Ascending aorta (tissue), 2 donors: ENCODE measurements at regions not wholly inside any gene's neighbourhood (a gene's known extent, or its start where the extent isn't known, plus 50 kb on each side); places are given as distances from the start of the nearest gene placed in this dataset.

Source experiments
- DNase-seq, 2 donors: peaks; one replicate each; pipeline ENCODE4 v3.0.0-alpha.2; 2019; ENCODE audit warnings: low spot score in 2 of 2
- H3K27ac ChIP-seq, 2 donors: fragments of 200-600 bp; sonication (generic); one replicate each; pipeline ENCODE4 v1.5.1; 2016 to 2017; ENCODE audit warnings: mild to moderate bottlenecking in 1 of 2
- H3K27me3 ChIP-seq: fragments of 200-600 bp; sonication (generic); one replicate; pipeline ENCODE4 v1.5.1; 2017
- H3K36me3 ChIP-seq, 2 donors: fragments of 200-600 bp; sonication (generic); one replicate each; pipeline ENCODE4 v1.5.1; 2016
- H3K4me1 ChIP-seq, 2 donors: fragments of 200-600 bp; sonication (generic); one replicate each; pipeline ENCODE4 v1.5.1; 2016 to 2017; ENCODE audit warnings: mild to moderate bottlenecking in 1 of 2
- H3K4me3 ChIP-seq, 2 donors: fragments of 200-600 bp; sonication (generic); one replicate each; pipeline ENCODE4 v1.5.1; 2016 to 2017; ENCODE audit warnings: mild to moderate bottlenecking in 1 of 2
- H3K9me3 ChIP-seq, 2 donors: fragments of 200-600 bp; sonication (generic); one replicate each; pipeline ENCODE4 v1.5.1; 2016
- intact Hi-C: fragments of 100-400 bp; cut with DNase I; formaldehyde crosslinking; loops from one replicate; pipeline ENCODE4 v1.15.1; 2023
- TF ChIP-seq, protein P1 (sequence below), 3 experiments: fragments of 200-600 bp in 2 of 3; fragments of 450-650 bp in 1 of 3; sonication (generic) in 2 of 3; IDR thresholded peaks; one replicate each; pipeline ENCODE4 v1.5.1; 2016 to 2019; ENCODE audit warnings: antibody characterized with exemption in 3 of 3, mild to moderate bottlenecking in 1 of 3, moderate library complexity in 1 of 3

DNA sequence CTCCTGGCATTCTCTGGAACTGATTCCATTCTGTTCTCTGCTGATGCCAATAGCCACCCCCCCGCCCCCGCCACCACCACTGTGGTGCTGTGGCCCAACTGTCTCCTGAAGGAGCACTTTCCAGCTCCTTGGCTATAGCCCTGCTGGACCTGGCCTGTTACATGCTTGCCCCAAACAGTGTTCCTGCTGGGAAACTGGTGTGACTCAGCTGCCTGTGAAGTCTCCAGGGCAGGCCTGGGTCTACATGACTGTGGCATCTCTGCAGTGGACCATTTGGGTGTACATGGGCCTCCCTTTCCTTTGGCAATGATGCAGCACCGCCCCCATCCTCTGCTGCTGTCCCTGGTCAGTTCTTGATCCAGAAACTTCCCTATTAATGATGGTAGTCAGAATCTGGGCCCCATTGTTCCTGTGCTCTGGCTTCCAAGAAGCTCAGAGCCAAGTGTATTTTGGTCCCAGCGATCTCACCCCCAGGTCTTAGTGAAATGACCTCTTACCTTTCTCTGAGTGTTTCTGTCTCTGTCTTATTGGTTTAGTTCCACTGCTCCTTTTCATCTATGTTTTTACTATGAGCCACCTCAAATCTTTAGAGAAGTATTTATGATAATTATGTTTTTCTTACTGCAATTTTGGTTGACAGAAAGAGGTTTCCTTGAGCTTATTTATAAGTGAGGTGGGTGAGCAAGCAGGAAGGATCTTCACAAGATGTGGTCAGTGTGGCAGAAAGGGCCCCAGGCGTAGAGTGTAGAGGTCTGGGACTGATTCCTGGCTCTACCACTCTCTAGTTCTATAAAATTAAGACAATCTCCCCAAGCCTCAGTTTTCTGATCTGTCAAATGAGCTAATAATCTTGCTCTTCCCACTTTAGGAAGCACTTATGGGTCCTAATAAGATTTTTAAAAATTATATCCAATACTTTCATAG, 210.7 kb upstream of the EOLA2 start:
- no peak for DNase-seq
- Histone ChIP-seq H3K4me3 (no peak overlapping the region), H3K27ac (peak overlapping the region; percentile 38 to 60), H3K27me3 (no peaks in the 10 kb centered on the region), H3K4me1 (peaks cover 0 to 11% of the 10 kb centered on the region in 2 donors), H3K9me3 (no peaks in the 10 kb centered on the region), H3K36me3 (no peaks in the 10 kb centered on the region)
- intact Hi-C loops: no loop called here
- TF ChIP-seq, protein P1, sequence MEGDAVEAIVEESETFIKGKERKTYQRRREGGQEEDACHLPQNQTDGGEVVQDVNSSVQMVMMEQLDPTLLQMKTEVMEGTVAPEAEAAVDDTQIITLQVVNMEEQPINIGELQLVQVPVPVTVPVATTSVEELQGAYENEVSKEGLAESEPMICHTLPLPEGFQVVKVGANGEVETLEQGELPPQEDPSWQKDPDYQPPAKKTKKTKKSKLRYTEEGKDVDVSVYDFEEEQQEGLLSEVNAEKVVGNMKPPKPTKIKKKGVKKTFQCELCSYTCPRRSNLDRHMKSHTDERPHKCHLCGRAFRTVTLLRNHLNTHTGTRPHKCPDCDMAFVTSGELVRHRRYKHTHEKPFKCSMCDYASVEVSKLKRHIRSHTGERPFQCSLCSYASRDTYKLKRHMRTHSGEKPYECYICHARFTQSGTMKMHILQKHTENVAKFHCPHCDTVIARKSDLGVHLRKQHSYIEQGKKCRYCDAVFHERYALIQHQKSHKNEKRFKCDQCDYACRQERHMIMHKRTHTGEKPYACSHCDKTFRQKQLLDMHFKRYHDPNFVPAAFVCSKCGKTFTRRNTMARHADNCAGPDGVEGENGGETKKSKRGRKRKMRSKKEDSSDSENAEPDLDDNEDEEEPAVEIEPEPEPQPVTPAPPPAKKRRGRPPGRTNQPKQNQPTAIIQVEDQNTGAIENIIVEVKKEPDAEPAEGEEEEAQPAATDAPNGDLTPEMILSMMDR (IDR thresholded peaks at IDR 0.05): no peak

DNA sequence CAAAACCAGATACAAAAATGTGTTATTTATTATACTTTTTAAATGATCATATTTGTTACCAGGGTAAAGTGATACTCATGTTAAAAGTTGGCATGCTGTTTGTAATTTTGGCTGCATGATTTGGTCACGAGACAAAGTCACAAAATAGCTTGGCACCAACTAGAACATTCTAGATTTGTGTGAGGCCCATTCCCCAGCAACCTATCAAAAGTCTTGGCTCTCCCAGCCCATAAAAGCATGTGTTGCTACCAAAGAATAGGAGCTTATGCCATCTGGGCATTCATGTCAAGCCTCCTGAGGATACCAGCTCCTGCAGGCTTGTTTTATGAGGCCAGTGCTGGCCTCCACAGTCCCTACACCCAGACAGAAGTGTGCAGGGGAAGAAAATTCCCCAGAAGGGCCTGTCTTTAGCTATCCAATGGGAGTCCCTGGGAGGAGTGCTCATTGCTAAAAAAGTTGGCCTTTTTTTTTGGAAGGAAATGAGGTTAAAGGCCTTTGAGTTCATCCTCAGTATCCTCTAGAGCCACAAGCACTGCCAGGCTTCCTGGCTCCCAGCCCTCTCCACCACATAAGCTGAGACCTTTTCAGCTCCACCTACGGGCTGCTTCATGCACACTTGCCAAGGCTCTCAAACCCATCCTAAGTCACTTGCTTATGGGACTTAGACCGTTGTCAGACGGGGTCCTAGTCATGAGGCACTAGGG, 211.9 kb upstream of the EOLA2 start:
- Histone ChIP-seq H3K4me1 (peaks cover 0 to 11% of the 10 kb centered on the region in 2 donors), H3K27me3 (no peaks in the 10 kb centered on the region), H3K36me3 (no peaks in the 10 kb centered on the region), H3K4me3 (no peak overlapping the region), H3K27ac (peak overlapping the region; percentile 38 to 60), H3K9me3 (no peaks in the 10 kb centered on the region)
- DNase-seq: no peak
- intact Hi-C loops: no loop called here
- TF ChIP-seq, protein P1 (IDR thresholded peaks at IDR 0.05): no peak

DNA sequence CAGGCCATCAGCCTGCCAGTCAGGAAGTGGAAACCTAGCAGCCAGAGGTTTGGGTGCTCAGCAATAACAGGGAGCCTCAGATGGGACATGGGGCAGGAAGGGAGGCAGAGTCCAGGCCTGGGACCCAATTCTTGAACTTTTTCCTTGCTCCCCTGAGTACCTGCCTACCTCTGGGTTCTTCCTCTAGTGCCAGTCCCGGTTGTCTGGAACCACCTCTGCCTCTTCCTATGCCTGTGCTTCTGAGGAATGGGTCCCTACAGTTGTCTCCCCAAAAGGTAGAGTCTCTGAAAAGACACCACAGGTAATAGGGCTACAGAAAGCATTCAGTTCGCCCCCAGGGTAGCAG, 212.4 kb upstream of the MAMLD1 start:
- TF ChIP-seq, protein P1 (IDR thresholded peaks at IDR 0.05): no peak
- intact Hi-C loops: no loop called here
- DNase-seq: no peak
- Histone ChIP-seq H3K4me1 (peaks cover 0 to 13% of the 10 kb centered on the region in 2 donors), H3K4me3 (no peak overlapping the region), H3K9me3 (no peaks in the 10 kb centered on the region), H3K36me3 (no peaks in the 10 kb centered on the region), H3K27ac (peak overlapping the region; percentile 38 to 60), H3K27me3 (no peaks in the 10 kb centered on the region)

DNA sequence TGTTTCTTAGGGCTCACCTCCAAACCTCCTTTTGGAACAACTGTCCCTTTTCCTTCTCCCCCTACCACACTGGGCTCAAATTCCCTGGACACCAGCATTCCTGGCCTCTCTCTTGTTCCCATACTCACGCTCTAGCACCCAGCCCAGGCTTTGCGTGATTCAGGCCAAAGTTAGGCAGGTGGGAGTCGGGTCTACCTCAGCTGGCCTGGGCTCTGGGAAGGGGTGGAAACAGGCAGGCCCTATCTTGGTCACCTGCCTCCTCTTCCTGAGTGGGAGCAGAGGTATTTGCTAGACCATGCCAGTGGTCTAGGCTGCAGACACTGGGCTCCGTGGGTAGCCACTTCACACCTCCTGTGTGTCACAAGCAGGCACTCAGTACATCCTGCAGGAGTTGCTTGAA, 211.1 kb upstream of the MAMLD1 start:
- no peak overlapping the region for H3K4me3 ChIP-seq
- H3K27ac ChIP-seq: no peak overlapping the region
- H3K36me3 ChIP-seq: no peaks in the 10 kb centered on the region
- H3K4me1 ChIP-seq: peaks cover 0 to 16% of the 10 kb centered on the region in 2 donors
- TF ChIP-seq, protein P1 (IDR thresholded peaks at IDR 0.05): no peak
- H3K27me3 ChIP-seq: no peaks in the 10 kb centered on the region
- intact Hi-C loops: no loop called here
- DNase-seq: no peak
- H3K9me3 ChIP-seq: no peaks in the 10 kb centered on the region

DNA sequence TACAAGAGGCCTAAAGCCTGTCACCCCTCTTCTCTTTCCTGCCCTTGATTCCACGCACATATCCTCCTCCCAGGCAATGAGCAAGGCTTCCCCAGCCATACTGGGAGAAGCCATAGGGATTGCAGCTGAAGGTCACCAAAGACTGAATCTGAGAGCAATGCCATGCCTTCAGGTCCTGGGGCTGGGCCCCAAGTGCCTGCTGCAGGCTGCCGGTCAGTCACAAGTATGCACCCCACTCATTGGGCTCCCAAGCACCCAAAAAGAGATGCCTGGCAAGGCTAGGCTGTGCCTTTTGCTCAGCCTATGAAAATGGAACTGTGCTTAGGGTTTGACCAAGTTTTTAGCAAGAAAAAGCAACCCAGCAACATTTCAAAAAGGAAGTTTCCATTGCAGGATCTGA, 210.6 kb upstream of the MAMLD1 start:
- TF ChIP-seq, protein P1 (IDR thresholded peaks at IDR 0.05): no peak
- H3K27me3 ChIP-seq: no peaks in the 10 kb centered on the region
- no peaks in the 10 kb centered on the region for H3K36me3 ChIP-seq
- no peaks in the 10 kb centered on the region for H3K9me3 ChIP-seq
- H3K27ac ChIP-seq: no peak overlapping the region
- H3K4me1 ChIP-seq: peaks cover 0 to 16% of the 10 kb centered on the region in 2 donors
- intact Hi-C loops: no loop called here
- DNase-seq: no peak
- H3K4me3 ChIP-seq: no peak overlapping the region
